GM12875 (cell line): ENCODE measurements at regions not wholly inside any gene's neighbourhood (a gene's known extent, or its start where the extent isn't known, plus 50 kb on each side); places are given as distances from the start of the nearest gene placed in this dataset.

Experiments used
- H3K4me3 ChIP-seq: one replicate; pipeline ENCODE4 v1.5.1; 2011; ENCODE audit warnings: low read depth, low read length, control low read depth
- TF ChIP-seq, protein P1 (sequence below): IDR thresholded peaks from 2 replicates; pipeline ENCODE4 v1.5.1; 2011; ENCODE audit warnings: low read depth, mild to moderate bottlenecking, control low read depth, inconsistent platforms, low read length, moderate library complexity, borderline replicate concordance; ENCODE audit not compliant: insufficient read depth

DNA sequence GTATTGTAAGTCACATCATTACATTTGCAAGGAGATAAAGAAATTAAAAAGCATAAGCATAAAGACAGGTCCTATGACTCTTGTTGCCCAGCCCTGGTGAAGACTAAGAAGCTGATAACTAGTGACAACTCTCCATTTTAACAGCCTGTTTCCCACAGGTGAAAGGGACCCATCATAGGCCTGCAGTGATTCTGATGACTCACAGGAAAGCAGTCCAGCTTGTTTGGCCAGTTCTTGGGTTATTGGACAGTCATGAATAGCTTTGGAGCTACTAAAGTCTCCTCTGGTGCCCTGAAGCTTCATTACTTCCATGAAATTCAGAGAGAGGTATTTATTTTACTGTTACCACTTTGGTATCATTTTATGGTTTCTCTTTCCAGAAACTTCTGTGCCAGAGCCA is 55.5 kb upstream of the DYRK2 start:
- H3K4me3 ChIP-seq, result no peak overlapping the region
- TF ChIP-seq, protein P1, sequence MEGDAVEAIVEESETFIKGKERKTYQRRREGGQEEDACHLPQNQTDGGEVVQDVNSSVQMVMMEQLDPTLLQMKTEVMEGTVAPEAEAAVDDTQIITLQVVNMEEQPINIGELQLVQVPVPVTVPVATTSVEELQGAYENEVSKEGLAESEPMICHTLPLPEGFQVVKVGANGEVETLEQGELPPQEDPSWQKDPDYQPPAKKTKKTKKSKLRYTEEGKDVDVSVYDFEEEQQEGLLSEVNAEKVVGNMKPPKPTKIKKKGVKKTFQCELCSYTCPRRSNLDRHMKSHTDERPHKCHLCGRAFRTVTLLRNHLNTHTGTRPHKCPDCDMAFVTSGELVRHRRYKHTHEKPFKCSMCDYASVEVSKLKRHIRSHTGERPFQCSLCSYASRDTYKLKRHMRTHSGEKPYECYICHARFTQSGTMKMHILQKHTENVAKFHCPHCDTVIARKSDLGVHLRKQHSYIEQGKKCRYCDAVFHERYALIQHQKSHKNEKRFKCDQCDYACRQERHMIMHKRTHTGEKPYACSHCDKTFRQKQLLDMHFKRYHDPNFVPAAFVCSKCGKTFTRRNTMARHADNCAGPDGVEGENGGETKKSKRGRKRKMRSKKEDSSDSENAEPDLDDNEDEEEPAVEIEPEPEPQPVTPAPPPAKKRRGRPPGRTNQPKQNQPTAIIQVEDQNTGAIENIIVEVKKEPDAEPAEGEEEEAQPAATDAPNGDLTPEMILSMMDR, result no peak

DNA sequence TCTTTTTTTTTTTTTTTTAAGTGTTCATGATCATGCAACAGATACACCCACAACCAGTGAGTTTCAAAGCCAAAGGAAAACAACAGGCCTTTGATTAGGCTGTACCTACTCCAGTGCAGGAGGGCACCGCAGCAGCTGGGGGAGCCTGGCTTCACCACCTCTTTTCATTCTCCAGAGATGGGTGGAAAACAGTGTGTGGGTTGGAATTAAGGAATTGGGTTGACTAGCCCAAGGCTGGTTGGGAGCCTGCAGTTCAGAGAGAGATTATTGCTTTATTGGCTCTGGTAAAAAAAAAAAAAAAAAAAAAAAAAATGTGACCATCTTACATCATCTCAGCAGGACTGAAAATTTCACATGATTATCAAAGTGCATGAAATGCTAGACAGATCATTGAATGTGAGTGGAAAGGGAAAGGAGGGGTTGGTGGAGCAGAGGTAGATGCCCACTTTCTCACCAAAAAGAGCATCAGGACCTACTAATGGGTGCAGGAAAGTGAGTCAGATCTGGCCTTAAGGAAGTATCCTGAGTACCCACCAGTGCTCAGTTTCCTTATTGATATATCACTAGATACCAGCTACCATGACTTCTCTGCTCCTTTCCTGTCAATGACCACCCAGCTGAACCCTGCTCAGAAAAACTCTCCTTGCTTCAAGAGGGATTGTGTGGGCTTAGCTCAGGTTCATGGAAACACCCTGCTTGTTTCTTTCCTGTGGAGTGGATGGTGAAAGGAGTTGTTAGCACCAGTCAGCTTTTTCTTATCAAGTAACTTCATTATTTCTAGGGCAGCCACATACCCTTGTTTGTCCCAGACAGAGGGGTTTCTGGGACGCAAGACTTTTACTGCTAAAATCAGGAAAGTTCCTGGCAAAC is 54.8 kb upstream of the DYRK2 start:
- TF ChIP-seq, protein P1, result no peak
- no peak overlapping the region for H3K4me3 ChIP-seq

DNA sequence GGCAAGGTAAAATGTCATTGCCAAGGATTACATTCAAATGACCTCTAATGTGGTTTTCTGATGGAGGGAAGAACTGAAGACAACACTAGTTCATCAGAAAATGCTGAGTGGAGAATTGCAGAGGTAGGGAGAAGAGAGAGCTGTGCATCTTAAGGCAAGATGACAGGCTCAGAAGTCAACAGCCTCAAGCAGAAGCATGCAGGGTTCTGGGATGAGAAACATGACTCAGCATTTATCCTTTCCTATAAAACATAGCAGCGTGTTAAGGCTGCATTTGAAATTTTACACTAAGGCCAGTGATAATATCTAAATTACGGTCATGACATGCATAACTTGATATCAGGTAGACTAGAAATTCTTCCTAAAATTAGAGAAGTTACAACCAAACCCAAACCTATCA is 53.7 kb upstream of the DYRK2 start:
- H3K4me3 ChIP-seq, result no peak overlapping the region
- TF ChIP-seq, protein P1, result no peak

DNA sequence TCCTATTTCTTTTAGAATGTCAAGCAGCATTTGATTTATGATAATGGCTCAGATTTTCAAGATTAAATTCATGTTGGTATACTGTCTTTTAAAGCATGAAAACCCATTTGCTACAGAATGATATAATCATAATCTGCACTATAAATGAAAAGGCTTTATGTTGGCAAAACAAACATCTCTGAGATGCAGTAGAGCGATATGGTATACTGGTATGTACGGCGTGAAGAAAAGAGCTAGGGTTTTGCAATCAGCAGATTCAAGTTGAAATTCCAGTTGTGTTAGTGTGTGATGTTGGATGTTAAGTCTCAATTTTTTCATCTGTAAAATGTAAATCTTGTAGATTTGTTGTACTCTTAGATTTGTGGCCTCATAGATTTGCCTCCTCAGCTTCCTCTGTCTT is 53.2 kb upstream of the DYRK2 start:
- TF ChIP-seq, protein P1, result no peak
- no peak overlapping the region for H3K4me3 ChIP-seq

DNA sequence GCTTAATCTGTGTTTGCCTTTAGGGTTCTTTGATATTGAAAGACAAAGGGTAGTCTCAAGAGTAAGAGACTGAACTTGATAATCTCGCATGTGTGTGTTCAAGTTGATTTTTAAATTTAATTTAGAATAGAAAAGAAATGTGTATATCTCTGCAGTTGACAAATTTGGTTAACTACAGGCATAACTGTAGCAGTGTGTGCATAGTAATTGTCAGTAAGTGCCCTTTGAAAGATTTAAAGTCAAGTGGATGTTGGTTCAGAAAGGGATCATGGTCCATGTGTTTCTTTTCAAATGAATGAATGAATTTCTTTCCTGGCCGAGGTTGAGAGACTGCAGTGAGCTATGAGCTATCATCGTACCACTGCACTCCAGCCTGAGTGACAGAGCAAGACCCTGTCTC is 49.9 kb upstream of the DYRK2 start:
- H3K4me3 ChIP-seq, result no peak overlapping the region
- TF ChIP-seq, protein P1, result no peak
